Gastroesophageal sphincter (tissue), 3 donors: ENCODE measurements at regions not wholly inside any gene's neighbourhood (a gene's known extent, or its start where the extent isn't known, plus 50 kb on each side); places are given as distances from the start of the nearest gene placed in this dataset.

ENCODE experiments used
- EP300 ChIP-seq: sonication (generic); formaldehyde crosslinking; IDR thresholded peaks from one replicate; pipeline ENCODE4 v1.6.1; 2017; ENCODE audit warnings: antibody characterized with exemption, mild to moderate bottlenecking
- POLR2A ChIP-seq, 2 donors: fragments of 450-650 bp; IDR thresholded peaks; one replicate each; pipeline ENCODE4 v1.6.1; 2017; ENCODE audit warnings: antibody characterized with exemption in 2 of 2, mild to moderate bottlenecking in 2 of 2, moderate library complexity in 1 of 2
- POLR2AphosphoS5 ChIP-seq: sonication (generic); formaldehyde crosslinking; IDR thresholded peaks from one replicate; pipeline ENCODE4 v1.6.1; 2017; ENCODE audit warnings: antibody characterized with exemption
- TF ChIP-seq, protein P1 (sequence below), 4 experiments: fragments of 200-600 bp in 2 of 4; fragments of 450-650 bp in 2 of 4; sonication (generic) in 1 of 4; IDR thresholded peaks; one replicate each; pipeline ENCODE4 v1.5.1; 2017 to 2019; ENCODE audit warnings: antibody characterized with exemption in 4 of 4, mild to moderate bottlenecking in 2 of 4, moderate library complexity in 2 of 4

DNA sequence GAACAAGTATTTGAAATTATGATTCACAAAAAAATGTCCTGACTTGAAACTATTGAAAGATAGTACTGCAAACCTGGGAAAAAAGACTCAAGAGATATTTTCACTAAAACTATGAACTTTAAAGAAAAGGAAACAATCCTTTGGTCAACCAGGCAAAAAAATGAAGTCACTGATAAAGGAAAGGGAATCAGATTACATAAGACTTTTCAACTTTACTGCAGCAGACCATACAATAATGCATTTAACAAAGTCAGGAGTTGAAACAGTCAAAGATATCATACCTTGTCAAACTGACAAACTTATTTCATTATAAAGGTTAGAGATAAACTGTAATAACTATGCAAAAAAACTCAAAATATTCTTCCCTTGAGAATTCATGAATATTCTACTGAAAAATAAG, 361.6 kb downstream of the DLEU7 start:
- TF ChIP-seq, protein P1, sequence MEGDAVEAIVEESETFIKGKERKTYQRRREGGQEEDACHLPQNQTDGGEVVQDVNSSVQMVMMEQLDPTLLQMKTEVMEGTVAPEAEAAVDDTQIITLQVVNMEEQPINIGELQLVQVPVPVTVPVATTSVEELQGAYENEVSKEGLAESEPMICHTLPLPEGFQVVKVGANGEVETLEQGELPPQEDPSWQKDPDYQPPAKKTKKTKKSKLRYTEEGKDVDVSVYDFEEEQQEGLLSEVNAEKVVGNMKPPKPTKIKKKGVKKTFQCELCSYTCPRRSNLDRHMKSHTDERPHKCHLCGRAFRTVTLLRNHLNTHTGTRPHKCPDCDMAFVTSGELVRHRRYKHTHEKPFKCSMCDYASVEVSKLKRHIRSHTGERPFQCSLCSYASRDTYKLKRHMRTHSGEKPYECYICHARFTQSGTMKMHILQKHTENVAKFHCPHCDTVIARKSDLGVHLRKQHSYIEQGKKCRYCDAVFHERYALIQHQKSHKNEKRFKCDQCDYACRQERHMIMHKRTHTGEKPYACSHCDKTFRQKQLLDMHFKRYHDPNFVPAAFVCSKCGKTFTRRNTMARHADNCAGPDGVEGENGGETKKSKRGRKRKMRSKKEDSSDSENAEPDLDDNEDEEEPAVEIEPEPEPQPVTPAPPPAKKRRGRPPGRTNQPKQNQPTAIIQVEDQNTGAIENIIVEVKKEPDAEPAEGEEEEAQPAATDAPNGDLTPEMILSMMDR (IDR thresholded peaks at IDR 0.05): no peak
- no peak for TF ChIP-seq POLR2A (IDR thresholded peaks at IDR 0.05)
- TF ChIP-seq POLR2AphosphoS5: no peak
- TF ChIP-seq EP300: no peak
